ENCODE measurements at regions not wholly inside any gene's neighbourhood (a gene's known extent, or its start where the extent isn't known, plus 50 kb on each side); places are given as distances from the start of the nearest gene placed in this dataset.

- TF ChIP-seq AR (CRISPR knock-in tag; IDR thresholded peaks at IDR 0.05), result no peak
- TF ChIP-seq NFATC4 (CRISPR knock-in tag; IDR thresholded peaks at IDR 0.05), result no peak
- TF ChIP-seq FOXJ3 (CRISPR knock-in tag; IDR thresholded peaks at IDR 0.05; ENCODE audit: borderline replicate concordance), result no peak
Observed at GRCh38 chr1:163706915-163707314, 385.2 kb downstream of the NUF2 start (continued).

- H3K27me3 Mint-ChIP-seq (ENCODE audit: low read depth), result no peaks in the 10 kb centered on the region
- no peak overlapping the region for H3K4me3 Mint-ChIP-seq
- peaks cover 20% of the 10 kb centered on the region for H3K4me1 Mint-ChIP-seq
- no peak for DNase-seq (ENCODE audit: low spot score)
- ChIA-PET POLR2A (no interaction called here), CTCF (no interaction called here)
- no peaks in the 10 kb centered on the region for H3K36me3 Mint-ChIP-seq
- H3K27ac Mint-ChIP-seq, result no peak overlapping the region
- H3K9me3 Mint-ChIP-seq, result peaks cover 13% of the 10 kb centered on the region
- no peak for TF ChIP-seq ZNF423 (CRISPR knock-in tag; IDR thresholded peaks at IDR 0.05)
- no peak for ATAC-seq
Observed at GRCh38 chr1:163709636-163710035, 387.9 kb downstream of the NUF2 start.

DNA sequence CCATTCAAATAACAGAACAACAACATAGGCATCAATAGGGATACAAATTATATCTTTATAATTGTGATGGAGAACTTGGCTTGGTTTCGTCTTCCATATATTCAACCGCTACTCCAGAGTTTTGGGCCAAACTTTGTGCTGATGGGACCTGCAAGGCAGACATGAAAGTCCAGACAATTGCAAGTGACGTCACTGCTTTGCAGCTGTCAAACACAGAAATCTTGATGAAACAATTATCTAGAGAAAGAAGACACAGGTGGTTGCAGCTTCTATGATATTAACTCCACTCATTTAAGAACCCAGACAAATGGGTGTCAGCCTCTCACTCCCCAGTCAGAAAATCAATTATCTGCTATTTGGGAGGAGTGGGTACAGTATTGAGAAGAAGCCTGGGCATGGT, 390.6 kb downstream of the NUF2 start:
- no peak overlapping the region for H3K4me3 Mint-ChIP-seq
- no peak overlapping the region for H3K27ac Mint-ChIP-seq
- CTCF ChIA-PET, result no interaction called here
- H3K36me3 Mint-ChIP-seq, result no peaks in the 10 kb centered on the region
- POLR2A ChIA-PET, result no interaction called here
- H3K9me3 Mint-ChIP-seq, result peaks cover 10% of the 10 kb centered on the region
- peaks cover 11% of the 10 kb centered on the region for H3K4me1 Mint-ChIP-seq
- ATAC-seq (no peak), DNase-seq (ENCODE audit: low spot score) (no peak)
- H3K27me3 Mint-ChIP-seq (ENCODE audit: low read depth), result no peaks in the 10 kb centered on the region
- no peak for TF ChIP-seq ZNF425 (CRISPR knock-in tag; conservative IDR thresholded peaks at IDR 0.05)
- TF ChIP-seq ZNF232 (CRISPR knock-in tag; IDR thresholded peaks at IDR 0.05), result no peak
- no peak for TF ChIP-seq PRRX2 (CRISPR knock-in tag; IDR thresholded peaks at IDR 0.05)
- TF ChIP-seq NFYB (CRISPR knock-in tag; conservative IDR thresholded peaks at IDR 0.05; ENCODE audit: low read depth), result no peak
- no peak for TF ChIP-seq MYBL2 (CRISPR knock-in tag; IDR thresholded peaks at IDR 0.05)
- no peak for TF ChIP-seq SP1 (CRISPR knock-in tag; conservative IDR thresholded peaks at IDR 0.05)
- TF ChIP-seq, protein P1, sequence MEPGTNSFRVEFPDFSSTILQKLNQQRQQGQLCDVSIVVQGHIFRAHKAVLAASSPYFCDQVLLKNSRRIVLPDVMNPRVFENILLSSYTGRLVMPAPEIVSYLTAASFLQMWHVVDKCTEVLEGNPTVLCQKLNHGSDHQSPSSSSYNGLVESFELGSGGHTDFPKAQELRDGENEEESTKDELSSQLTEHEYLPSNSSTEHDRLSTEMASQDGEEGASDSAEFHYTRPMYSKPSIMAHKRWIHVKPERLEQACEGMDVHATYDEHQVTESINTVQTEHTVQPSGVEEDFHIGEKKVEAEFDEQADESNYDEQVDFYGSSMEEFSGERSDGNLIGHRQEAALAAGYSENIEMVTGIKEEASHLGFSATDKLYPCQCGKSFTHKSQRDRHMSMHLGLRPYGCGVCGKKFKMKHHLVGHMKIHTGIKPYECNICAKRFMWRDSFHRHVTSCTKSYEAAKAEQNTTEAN (CRISPR knock-in tag; IDR thresholded peaks at IDR 0.05), result no peak
- TF ChIP-seq, protein P2, sequence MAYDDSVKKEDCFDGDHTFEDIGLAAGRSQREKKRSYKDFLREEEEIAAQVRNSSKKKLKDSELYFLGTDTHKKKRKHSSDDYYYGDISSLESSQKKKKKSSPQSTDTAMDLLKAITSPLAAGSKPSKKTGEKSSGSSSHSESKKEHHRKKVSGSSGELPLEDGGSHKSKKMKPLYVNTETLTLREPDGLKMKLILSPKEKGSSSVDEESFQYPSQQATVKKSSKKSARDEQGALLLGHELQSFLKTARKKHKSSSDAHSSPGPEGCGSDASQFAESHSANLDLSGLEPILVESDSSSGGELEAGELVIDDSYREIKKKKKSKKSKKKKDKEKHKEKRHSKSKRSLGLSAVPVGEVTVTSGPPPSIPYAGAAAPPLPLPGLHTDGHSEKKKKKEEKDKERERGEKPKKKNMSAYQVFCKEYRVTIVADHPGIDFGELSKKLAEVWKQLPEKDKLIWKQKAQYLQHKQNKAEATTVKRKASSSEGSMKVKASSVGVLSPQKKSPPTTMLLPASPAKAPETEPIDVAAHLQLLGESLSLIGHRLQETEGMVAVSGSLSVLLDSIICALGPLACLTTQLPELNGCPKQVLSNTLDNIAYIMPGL (CRISPR knock-in tag; IDR thresholded peaks at IDR 0.05), result no peak
- TF ChIP-seq RELA (CRISPR knock-in tag; IDR thresholded peaks at IDR 0.05; ENCODE audit: borderline replicate concordance), result no peak
- no peak for TF ChIP-seq STAT6 (CRISPR knock-in tag; conservative IDR thresholded peaks at IDR 0.05; ENCODE audit: low read depth)
- no peak for TF ChIP-seq JAZF1 (CRISPR knock-in tag; IDR thresholded peaks at IDR 0.05)
- TF ChIP-seq FOXK1 (CRISPR knock-in tag; IDR thresholded peaks at IDR 0.05), result no peak
- TF ChIP-seq, protein P3, sequence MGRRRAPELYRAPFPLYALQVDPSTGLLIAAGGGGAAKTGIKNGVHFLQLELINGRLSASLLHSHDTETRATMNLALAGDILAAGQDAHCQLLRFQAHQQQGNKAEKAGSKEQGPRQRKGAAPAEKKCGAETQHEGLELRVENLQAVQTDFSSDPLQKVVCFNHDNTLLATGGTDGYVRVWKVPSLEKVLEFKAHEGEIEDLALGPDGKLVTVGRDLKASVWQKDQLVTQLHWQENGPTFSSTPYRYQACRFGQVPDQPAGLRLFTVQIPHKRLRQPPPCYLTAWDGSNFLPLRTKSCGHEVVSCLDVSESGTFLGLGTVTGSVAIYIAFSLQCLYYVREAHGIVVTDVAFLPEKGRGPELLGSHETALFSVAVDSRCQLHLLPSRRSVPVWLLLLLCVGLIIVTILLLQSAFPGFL (CRISPR knock-in tag; IDR thresholded peaks at IDR 0.05; ENCODE audit: borderline replicate concordance), result no peak
- no peak for TF ChIP-seq ZNF532 (CRISPR knock-in tag; IDR thresholded peaks at IDR 0.05; ENCODE audit: borderline replicate concordance)

All from WTC11 (cell line).